Adipocyte (in vitro differentiated cells): ENCODE measurements at regions not wholly inside any gene's neighbourhood (a gene's known extent, or its start where the extent isn't known, plus 50 kb on each side); places are given as distances from the start of the nearest gene placed in this dataset.
"Not testable (repeated sequence)": the region's sequence is repeated elsewhere in the genome, so short reads cannot be mapped to it uniquely, and the experiment has no call there.

Source experiments
- DNase-seq: peaks from one replicate; pipeline ENCODE4 v3.0.0-alpha.2; 2015; ENCODE audit warnings: low read depth
- H3K27me3 ChIP-seq: replicated peaks from 2 replicates; pipeline ENCODE4 v1.7.0; 2013; ENCODE audit warnings: mild to moderate bottlenecking, low read length, moderate library complexity; ENCODE audit not compliant: control insufficient read depth, insufficient read depth
- H3K36me3 ChIP-seq: 2 replicates; pipeline ENCODE4 v1.7.0; 2013; ENCODE audit warnings: low read length, mild to moderate bottlenecking, moderate library complexity; ENCODE audit not compliant: control insufficient read depth, insufficient read depth, severe bottlenecking
- H3K4me1 ChIP-seq: 2 replicates; pipeline ENCODE4 v1.7.0; 2013; ENCODE audit warnings: mild to moderate bottlenecking, low read length, moderate library complexity; ENCODE audit not compliant: control insufficient read depth, insufficient read depth
- H3K4me3 ChIP-seq: 2 replicates; pipeline ENCODE4 v1.7.0; 2013; ENCODE audit warnings: mild to moderate bottlenecking, low read length, moderate library complexity
- H3K9ac ChIP-seq: 2 replicates; pipeline ENCODE4 v1.7.0; 2013; ENCODE audit warnings: mild to moderate bottlenecking, low read length, moderate library complexity
- H3K9me3 ChIP-seq: 2 replicates; pipeline ENCODE4 v1.7.0; 2013; ENCODE audit warnings: mild to moderate bottlenecking, low read length, moderate library complexity; ENCODE audit not compliant: control insufficient read depth

GRCh38 chr3:87796137-87796842 lies 262.5 kb downstream of the CGGBP1 start:
- Histone ChIP-seq H3K4me1 (peaks cover 11% of the 10 kb centered on the region), H3K9me3 (no peaks in the 10 kb centered on the region), H3K27me3 (peaks cover 43% of the 10 kb centered on the region), H3K9ac (no peak overlapping the region), H3K4me3 (no peak overlapping the region), H3K36me3 (no peaks in the 10 kb centered on the region)
- DNase-seq = no peak

GRCh38 chr3:87795701-87796100 lies 263.1 kb downstream of the CGGBP1 start:
- Histone ChIP-seq H3K4me3 (no peak overlapping the region), H3K27me3 (peaks cover 46% of the 10 kb centered on the region), H3K36me3 (no peaks in the 10 kb centered on the region), H3K9me3 (no peaks in the 10 kb centered on the region), H3K9ac (no peak overlapping the region), H3K4me1 (peaks cover 11% of the 10 kb centered on the region)
- DNase-seq = no peak

DNA sequence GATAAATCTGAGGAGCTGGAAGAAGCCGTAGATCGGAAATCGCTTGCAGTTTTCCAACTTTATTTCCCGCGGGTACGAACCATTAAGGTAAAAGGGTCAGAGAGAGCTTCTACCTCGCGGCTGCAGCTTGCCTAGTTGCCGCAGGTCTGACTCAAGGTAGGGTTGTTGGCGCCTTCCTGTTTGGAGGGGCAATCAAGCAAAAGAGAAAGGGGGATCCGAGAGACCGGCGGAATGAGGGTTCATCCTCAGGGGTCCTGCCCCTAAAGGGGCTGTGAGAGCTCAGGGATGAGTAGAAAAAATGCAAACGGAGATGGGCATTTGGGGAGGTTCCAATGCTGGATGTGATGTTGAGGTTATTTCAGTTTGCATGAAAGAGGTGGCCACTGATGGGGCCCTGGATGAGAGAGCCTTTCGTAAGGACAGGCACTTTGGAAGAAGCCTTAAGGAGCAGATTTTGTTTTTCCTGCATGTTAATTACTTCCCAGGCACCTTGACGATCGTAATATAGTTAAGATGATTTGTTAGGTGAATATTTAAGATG lies 265.4 kb downstream of the CGGBP1 start:
- Histone ChIP-seq H3K9ac (no peak overlapping the region), H3K27me3 (peaks cover 49% of the 10 kb centered on the region), H3K9me3 (no peaks in the 10 kb centered on the region), H3K36me3 (no peaks in the 10 kb centered on the region), H3K4me1 (peaks cover 11% of the 10 kb centered on the region), H3K4me3 (peak overlapping the region; percentile 74)
- DNase-seq = no peak

GRCh38 chr3:87792534-87793336 lies 266.1 kb downstream of the CGGBP1 start, which contains the start of gene HTR1F:
TSS of gene HTR1F (plus strand) at chr3:87792706.
- Histone ChIP-seq H3K9me3 (no peaks in the 10 kb centered on the region), H3K36me3 (no peaks in the 10 kb centered on the region), H3K9ac (no peak within 1 kb of the TSS), H3K4me1 (peaks cover 11% of the 10 kb centered on the region), H3K27me3 (peaks cover 49% of the 10 kb centered on the region), H3K4me3 (peak within 1 kb of the TSS; percentile 74)
- peak; percentile 5 for DNase-seq

DNA sequence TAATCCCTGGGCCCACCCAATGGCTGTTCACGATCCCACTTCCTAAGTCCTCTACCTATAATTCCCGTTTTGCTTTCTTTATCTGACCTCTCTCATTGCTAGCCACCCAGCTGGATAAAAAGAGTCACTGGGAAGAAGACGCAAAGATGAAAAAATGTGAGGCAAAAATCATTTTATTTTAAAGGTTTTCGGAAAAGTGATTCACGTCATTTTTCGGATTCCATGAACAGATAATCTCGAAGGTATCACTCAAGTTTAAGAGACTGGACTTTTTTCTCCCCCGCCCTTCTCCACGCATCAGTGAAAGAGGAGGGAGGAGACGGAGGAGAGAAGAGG lies 266.6 kb downstream of the CGGBP1 start:
- H3K4me3 ChIP-seq = peak overlapping the region; percentile 74
- H3K27me3 ChIP-seq = peaks cover 49% of the 10 kb centered on the region
- no peaks in the 10 kb centered on the region for H3K36me3 ChIP-seq
- no peak overlapping the region for H3K9ac ChIP-seq
- H3K9me3 ChIP-seq = no peaks in the 10 kb centered on the region
- DNase-seq = no peak
- H3K4me1 ChIP-seq = peaks cover 11% of the 10 kb centered on the region

DNA sequence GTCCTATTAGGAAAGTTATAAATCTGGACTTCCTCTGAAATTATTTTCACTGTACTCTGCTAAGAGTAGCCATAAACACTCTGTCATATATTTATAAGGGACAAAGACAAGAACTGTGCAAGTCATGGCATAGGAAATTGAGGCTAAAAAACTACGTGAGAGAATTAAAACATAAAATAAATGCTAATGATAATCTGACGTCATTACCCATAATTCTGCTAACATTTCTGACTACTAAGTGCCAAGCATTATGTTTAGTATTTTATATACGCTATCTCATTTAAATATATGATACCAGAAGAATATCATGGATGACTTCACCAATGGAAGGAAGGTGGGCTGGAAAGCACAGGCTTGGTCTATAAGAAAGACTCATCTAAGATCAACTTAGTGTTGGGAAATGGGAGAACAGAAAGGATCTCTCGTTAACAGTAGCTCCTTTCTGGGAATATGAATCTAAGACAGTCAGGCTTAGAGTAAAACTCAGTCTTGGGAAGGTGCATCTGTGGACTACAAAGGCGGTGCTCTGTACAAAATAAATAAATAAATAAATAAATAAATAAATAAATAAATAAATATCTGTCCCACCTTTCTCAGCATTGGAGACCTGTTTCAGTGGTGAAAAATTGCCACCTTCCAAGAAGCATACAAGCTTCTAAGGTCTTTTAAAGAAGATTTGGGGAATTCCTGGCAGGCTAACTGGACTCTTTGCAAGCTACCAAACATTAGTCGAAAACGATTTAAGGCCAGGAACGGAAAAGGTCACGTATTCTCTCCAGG lies 267.4 kb downstream of the CGGBP1 start:
- Histone ChIP-seq H3K36me3 (no peaks in the 10 kb centered on the region), H3K9ac (no peak overlapping the region), H3K4me3 (no peak overlapping the region), H3K4me1 (peaks cover 11% of the 10 kb centered on the region), H3K9me3 (no peaks in the 10 kb centered on the region), H3K27me3 (peaks cover 49% of the 10 kb centered on the region)
- no peak for DNase-seq

- Histone ChIP-seq H3K27me3 (peaks cover 33% of the 10 kb centered on the region), H3K4me1 (peaks cover 11% of the 10 kb centered on the region)
- H3K9me3 ChIP-seq, H3K4me3 ChIP-seq, DNase-seq, H3K9ac ChIP-seq, H3K36me3 ChIP-seq: not testable (repeated sequence)
These were observed 269.8 kb downstream of the CGGBP1 start for GRCh38 chr3:87789049-87789448.

GRCh38 chr3:87788516-87788915 lies 270.3 kb downstream of the CGGBP1 start:
- Histone ChIP-seq H3K9me3 (no peaks in the 10 kb centered on the region), H3K4me3 (no peak overlapping the region), H3K27me3 (peaks cover 29% of the 10 kb centered on the region), H3K36me3 (no peaks in the 10 kb centered on the region), H3K4me1 (peaks cover 11% of the 10 kb centered on the region), H3K9ac (no peak overlapping the region)
- DNase-seq = no peak

GRCh38 chr3:87780811-87781210 lies 278.0 kb downstream of the CGGBP1 start:
- no peaks in the 10 kb centered on the region for H3K9me3 ChIP-seq
- H3K36me3 ChIP-seq = no peaks in the 10 kb centered on the region
- no peaks in the 10 kb centered on the region for H3K27me3 ChIP-seq
- no peaks in the 10 kb centered on the region for H3K4me1 ChIP-seq
- H3K9ac ChIP-seq = no peak overlapping the region
- no peak for DNase-seq
- H3K4me3 ChIP-seq = no peak overlapping the region

DNA sequence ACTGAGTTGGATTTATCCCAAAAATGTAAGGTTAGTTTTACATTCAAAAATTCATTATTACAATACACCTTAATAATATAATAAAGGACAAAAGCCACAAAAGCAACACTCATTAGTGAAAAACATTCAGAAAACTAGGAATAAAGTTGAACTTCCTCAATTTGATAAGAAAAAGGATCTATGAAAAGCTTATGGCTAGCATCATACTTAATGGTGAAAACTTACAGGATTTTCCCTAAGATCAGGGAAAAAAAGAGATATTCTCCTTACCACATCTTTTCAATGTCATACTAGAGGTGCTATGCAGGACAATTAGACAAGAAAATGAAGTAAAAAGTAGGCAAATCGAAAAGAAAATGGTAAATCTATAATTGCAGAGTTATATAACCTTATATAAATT lies 279.9 kb downstream of the CGGBP1 start:
- H3K9ac ChIP-seq = no peak overlapping the region
- H3K36me3 ChIP-seq = no peaks in the 10 kb centered on the region
- DNase-seq = no peak
- no peaks in the 10 kb centered on the region for H3K9me3 ChIP-seq
- no peaks in the 10 kb centered on the region for H3K27me3 ChIP-seq
- no peaks in the 10 kb centered on the region for H3K4me1 ChIP-seq
- H3K4me3 ChIP-seq = no peak overlapping the region
